CD4-positive, alpha-beta T cell (primary cell): ENCODE measurements at regions not wholly inside any gene's neighbourhood (a gene's known extent, or its start where the extent isn't known, plus 50 kb on each side); places are given as distances from the start of the nearest gene placed in this dataset.

Experiments used
- ATAC-seq: fragments of 200-7000 bp; cut with Tn5 transposase; one replicate; pipeline ENCODE4 v1.10.0; 2022; ENCODE audit warnings: mild to moderate bottlenecking; ENCODE audit not compliant: poor library complexity
- CTCF ChIA-PET: fragments of 350-600 bp; sonication (Branson Sonifier 250); formaldehyde crosslinking; loops from one replicate; lab custom pipeline; 2021; ENCODE audit warnings: antibody characterized with exemption, inconsistent platforms; lab: Charles Lee
- POLR2A ChIA-PET: fragments of 350-600 bp; sonication (Branson Sonifier 250); formaldehyde crosslinking; loops from one replicate; lab custom pipeline; 2021; ENCODE audit warnings: antibody characterized with exemption, inconsistent platforms; lab: Charles Lee
- DNase-seq, 14 experiments: peaks; one replicate each; pipeline ENCODE4 v3.0.0-alpha.2; 2013 to 2020; ENCODE audit warnings: mixed read lengths in 2 of 14
- H3K27ac ChIP-seq, 2 donors: one replicate each; pipeline versions ENCODE4 v1.5.1 to v1.7.0; 2013; ENCODE audit warnings: low read length in 2 of 2, low read depth in 1 of 2, mild to moderate bottlenecking in 1 of 2
- H3K27me3 ChIP-seq, 2 experiments: 1 replicate in 1 of 2; 2 replicates in 1 of 2; pipeline versions ENCODE4 v1.6.1 to v1.7.0; 2013; ENCODE audit warnings: low read length in 2 of 2, control low read depth in 1 of 2, mild to moderate bottlenecking in 1 of 2, moderate library complexity in 1 of 2; ENCODE audit not compliant: insufficient read depth in 2 of 2, control insufficient read depth in 1 of 2
- H3K36me3 ChIP-seq: one replicate; pipeline ENCODE4 v1.6.1; 2013; ENCODE audit warnings: low read length, control low read depth; ENCODE audit not compliant: insufficient read depth
- H3K4me1 ChIP-seq: one replicate; pipeline ENCODE4 v1.6.1; 2013; ENCODE audit warnings: low read length, control low read depth; ENCODE audit not compliant: insufficient read depth
- H3K4me3 ChIP-seq: one replicate; pipeline ENCODE4 v1.5.1; 2013; ENCODE audit warnings: mild to moderate bottlenecking, low read length, moderate library complexity
- H3K9me3 ChIP-seq, 2 experiments: 1 replicate in 1 of 2; 2 replicates in 1 of 2; pipeline versions ENCODE4 v1.6.1 to v1.7.0; 2013; ENCODE audit warnings: low read length in 2 of 2, mild to moderate bottlenecking in 2 of 2, control low read depth in 1 of 2, moderate library complexity in 1 of 2; ENCODE audit not compliant: control insufficient read depth in 1 of 2, insufficient read depth in 1 of 2
- H3K27ac Mint-ChIP-seq: one replicate; pipeline ENCODE4 v1.8.0; 2020; ENCODE audit warnings: mixed read lengths
- H3K27me3 Mint-ChIP-seq: one replicate; pipeline ENCODE4 v1.8.0; 2021; ENCODE audit warnings: mixed read lengths
- H3K36me3 Mint-ChIP-seq: one replicate; pipeline ENCODE4 v1.8.0; 2021; ENCODE audit warnings: low read depth, mixed read lengths
- H3K4me1 Mint-ChIP-seq: one replicate; pipeline ENCODE4 v1.8.0; 2021; ENCODE audit warnings: low read depth, mixed read lengths
- H3K4me3 Mint-ChIP-seq: one replicate; pipeline ENCODE4 v1.8.0; 2020; ENCODE audit warnings: mild to moderate bottlenecking, mixed read lengths
- H3K9me3 Mint-ChIP-seq: one replicate; pipeline ENCODE4 v1.8.0; 2020; ENCODE audit warnings: mixed read lengths
- CTCF ChIP-seq: fragments of 200-600 bp; IDR thresholded peaks from one replicate; pipeline ENCODE4 v1.8.0; 2022; ENCODE audit warnings: antibody characterized with exemption, mild to moderate bottlenecking
- intact Hi-C, 2 experiments: fragments of 100-400 bp; cut with DNase I in 1 of 2; cut with micrococcal nuclease in 1 of 2; formaldehyde crosslinking; loops; one replicate each; pipeline versions ENCODE4 v1.15.1 to v1.9.0; 2023 to 2025; cut with DNase I, micrococcal nuclease

- H3K4me3 Mint-ChIP-seq, result no peak overlapping the region
- ATAC-seq, result no peak
- H3K36me3 Mint-ChIP-seq, result no peaks in the 10 kb centered on the region
- no peak for DNase-seq
- Histone ChIP-seq H3K27ac (no peak overlapping the region), H3K27me3 (no peaks in the 10 kb centered on the region), H3K9me3 (no peaks in the 10 kb centered on the region), H3K4me1 (no peaks in the 10 kb centered on the region), H3K36me3 (no peaks in the 10 kb centered on the region), H3K4me3 (no peak overlapping the region)
- CTCF ChIA-PET, result no interaction called here
- H3K4me1 Mint-ChIP-seq, result no peaks in the 10 kb centered on the region
- no peak overlapping the region for H3K27ac Mint-ChIP-seq
- POLR2A ChIA-PET, result no interaction called here
- no peak for TF ChIP-seq CTCF
- intact Hi-C loops, result no loop called here
- no peaks in the 10 kb centered on the region for H3K27me3 Mint-ChIP-seq
- no peaks in the 10 kb centered on the region for H3K9me3 Mint-ChIP-seq
These were observed 602.7 kb downstream of the ETV1 start for GRCh38 chr7:13386741-13387140.

GRCh38 chr7:13407911-13408310 lies 581.6 kb downstream of the ETV1 start:
- H3K27ac ChIP-seq, result no peak overlapping the region
- no peaks in the 10 kb centered on the region for H3K27me3 ChIP-seq
- Mint-ChIP-seq H3K4me1 (no peaks in the 10 kb centered on the region), H3K27ac (no peak overlapping the region), H3K27me3 (no peaks in the 10 kb centered on the region), H3K36me3 (no peaks in the 10 kb centered on the region), H3K9me3 (peaks cover 2% of the 10 kb centered on the region), H3K4me3 (no peak overlapping the region)
- no peak for TF ChIP-seq CTCF
- ATAC-seq, result no peak
- H3K4me1 ChIP-seq, result no peaks in the 10 kb centered on the region
- no peaks in the 10 kb centered on the region for H3K9me3 ChIP-seq
- ChIA-PET CTCF (no interaction called here), POLR2A (no interaction called here)
- no peak overlapping the region for H3K4me3 ChIP-seq
- intact Hi-C loops, result no loop called here
- DNase-seq, result no peak
- no peaks in the 10 kb centered on the region for H3K36me3 ChIP-seq

- Mint-ChIP-seq H3K27ac (no peak overlapping the region), H3K4me1 (no peaks in the 10 kb centered on the region), H3K36me3 (no peaks in the 10 kb centered on the region), H3K4me3 (no peak overlapping the region), H3K9me3 (peaks cover 2% of the 10 kb centered on the region), H3K27me3 (no peaks in the 10 kb centered on the region)
- no peak for TF ChIP-seq CTCF
- H3K9me3 ChIP-seq, result no peaks in the 10 kb centered on the region
- POLR2A ChIA-PET, result no interaction called here
- CTCF ChIA-PET, result no interaction called here
- H3K4me3 ChIP-seq, result no peak overlapping the region
- DNase-seq, result no peak
- H3K4me1 ChIP-seq, result no peaks in the 10 kb centered on the region
- ATAC-seq, result no peak
- no peak overlapping the region for H3K27ac ChIP-seq
- no peaks in the 10 kb centered on the region for H3K36me3 ChIP-seq
- H3K27me3 ChIP-seq, result no peaks in the 10 kb centered on the region
- intact Hi-C loops, result no loop called here
These were observed 578.3 kb downstream of the ETV1 start for GRCh38 chr7:13411151-13411550.
